ENCODE measurements at regions not wholly inside any gene's neighbourhood (a gene's known extent, or its start where the extent isn't known, plus 50 kb on each side); places are given as distances from the start of the nearest gene placed in this dataset.
"Not testable (repeated sequence)": the region's sequence is repeated elsewhere in the genome, so short reads cannot be mapped to it uniquely, and the experiment has no call there.

GRCh38 chrX:109782994-109783700 lies 50.1 kb upstream of the ACSL4 start:
- DNase-seq (ENCODE audit: low spot score): no peak

GRCh38 chrX:109783701-109784079 lies 50.6 kb upstream of the ACSL4 start:
- DNase-seq (ENCODE audit: low spot score): no peak

- no peak for DNase-seq (ENCODE audit: low spot score)
These were observed 52.0 kb upstream of the ACSL4 start for GRCh38 chrX:109785053-109785452.

- DNase-seq (ENCODE audit: low spot score): not testable (repeated sequence)
These were observed 57.5 kb upstream of the ACSL4 start for GRCh38 chrX:109790511-109790910.

GRCh38 chrX:109793191-109793590 lies 60.1 kb upstream of the ACSL4 start:
- DNase-seq (ENCODE audit: low spot score): no peak

GRCh38 chrX:109795682-109796081 lies 62.6 kb upstream of the ACSL4 start:
- no peak for DNase-seq (ENCODE audit: low spot score)

- DNase-seq (ENCODE audit: low spot score): no peak
These were observed 64.4 kb upstream of the ACSL4 start for GRCh38 chrX:109797311-109797975.

GRCh38 chrX:109812236-109812635 lies 79.2 kb upstream of the ACSL4 start:
- DNase-seq (ENCODE audit: low spot score): no peak

- no peak for DNase-seq (ENCODE audit: low spot score)
These were observed 80.2 kb upstream of the ACSL4 start for GRCh38 chrX:109813236-109813635.

- no peak for DNase-seq (ENCODE audit: low spot score)
These were observed 85.9 kb upstream of the ACSL4 start for GRCh38 chrX:109818976-109819375.

GRCh38 chrX:109822861-109823260 lies 89.8 kb upstream of the ACSL4 start:
- no peak for DNase-seq (ENCODE audit: low spot score)

- no peak for DNase-seq (ENCODE audit: low spot score)
These were observed 94.1 kb upstream of the ACSL4 start for GRCh38 chrX:109826954-109827708.

- no peak for DNase-seq (ENCODE audit: low spot score)
These were observed 94.7 kb upstream of the ACSL4 start for GRCh38 chrX:109827772-109828171.

GRCh38 chrX:109830157-109830703 lies 97.2 kb upstream of the ACSL4 start:
- no peak for DNase-seq (ENCODE audit: low spot score)

GRCh38 chrX:109830704-109831206 lies 97.7 kb upstream of the ACSL4 start:
- DNase-seq (ENCODE audit: low spot score): peak; percentile 6

- no peak for DNase-seq (ENCODE audit: low spot score)
These were observed 98.4 kb upstream of the ACSL4 start for GRCh38 chrX:109831326-109831985.

- no peak for DNase-seq (ENCODE audit: low spot score)
These were observed 106.9 kb upstream of the ACSL4 start for GRCh38 chrX:109839694-109840567.

GRCh38 chrX:109840585-109840984 lies 107.5 kb upstream of the ACSL4 start:
- DNase-seq (ENCODE audit: low spot score): no peak

GRCh38 chrX:109841257-109841656 lies 108.2 kb upstream of the ACSL4 start:
- DNase-seq (ENCODE audit: low spot score): no peak

- DNase-seq (ENCODE audit: low spot score): no peak
These were observed 109.0 kb upstream of the ACSL4 start for GRCh38 chrX:109841869-109842579.
